Naive thymus-derived CD4-positive, alpha-beta T cell (primary cell): ENCODE measurements at regions not wholly inside any gene's neighbourhood (a gene's known extent, or its start where the extent isn't known, plus 50 kb on each side); places are given as distances from the start of the nearest gene placed in this dataset.

Experiments
- ATAC-seq: fragments of 150-1000 bp; cut with Tn5 transposase; 2 replicates; pipeline ENCODE4 v1.10.0; 2021; ENCODE audit warnings: mild to moderate bottlenecking, moderate library complexity
- CTCF ChIA-PET: fragments of 350-600 bp; sonication (Branson Sonifier 250); formaldehyde crosslinking; loops from one replicate; lab custom pipeline; 2021; ENCODE audit warnings: antibody characterized with exemption; lab: Charles Lee
- POLR2A ChIA-PET: fragments of 350-600 bp; sonication (Branson Sonifier 250); formaldehyde crosslinking; loops from one replicate; lab custom pipeline; 2021; ENCODE audit warnings: antibody characterized with exemption, inconsistent platforms; lab: Charles Lee
- DNase-seq, 9 donors: peaks; one replicate each; pipeline versions ENCODE4 v3.0.0 to v3.0.0-alpha.2; 2020 to 2022; ENCODE audit warnings: mixed read lengths in 1 of 9
- H3K27ac ChIP-seq: one replicate; pipeline ENCODE4 v1.7.0; 2013; ENCODE audit warnings: mild to moderate bottlenecking, low read depth, low read length, moderate library complexity
- H3K27me3 ChIP-seq, 2 donors: one replicate each; pipeline ENCODE4 v1.7.0; 2013; ENCODE audit warnings: low read length in 2 of 2, mild to moderate bottlenecking in 2 of 2, moderate library complexity in 2 of 2; ENCODE audit not compliant: control insufficient read depth in 2 of 2, insufficient read depth in 2 of 2
- H3K36me3 ChIP-seq, 3 experiments: 1 replicate in 2 of 3; 2 replicates in 1 of 3; pipeline ENCODE4 v1.7.0; 2013; ENCODE audit warnings: low read length in 3 of 3, mild to moderate bottlenecking in 3 of 3, moderate library complexity in 1 of 3; ENCODE audit not compliant: insufficient read depth in 3 of 3, control insufficient read depth in 2 of 3
- H3K4me1 ChIP-seq, 2 donors: one replicate each; pipeline ENCODE4 v1.7.0; 2013; ENCODE audit warnings: low read length in 2 of 2, mild to moderate bottlenecking in 2 of 2, moderate library complexity in 1 of 2; ENCODE audit not compliant: control insufficient read depth in 2 of 2, insufficient read depth in 2 of 2
- H3K4me3 ChIP-seq: 2 replicates; pipeline ENCODE4 v1.7.0; 2013; ENCODE audit warnings: mild to moderate bottlenecking, low read length
- H3K9me3 ChIP-seq, 3 experiments: 1 replicate in 2 of 3; 2 replicates in 1 of 3; pipeline ENCODE4 v1.7.0; 2013; ENCODE audit warnings: low read length in 3 of 3; ENCODE audit not compliant: control insufficient read depth in 2 of 3
- H3K27ac Mint-ChIP-seq, 9 donors: one replicate each; pipeline ENCODE4 v1.8.0; 2020 to 2022; ENCODE audit warnings: mixed read lengths in 9 of 9, mild to moderate bottlenecking in 8 of 9, moderate library complexity in 5 of 9, inconsistent platforms in 2 of 9
- H3K27me3 Mint-ChIP-seq, 5 donors: one replicate each; pipeline ENCODE4 v1.8.0; 2021 to 2022; ENCODE audit warnings: mixed read lengths in 5 of 5, mild to moderate bottlenecking in 1 of 5
- H3K36me3 Mint-ChIP-seq, 5 donors: one replicate each; pipeline ENCODE4 v1.8.0; 2020 to 2022; ENCODE audit warnings: mixed read lengths in 5 of 5, mild to moderate bottlenecking in 3 of 5, inconsistent platforms in 1 of 5
- H3K4me1 Mint-ChIP-seq, 7 donors: one replicate each; pipeline ENCODE4 v1.8.0; 2020 to 2022; ENCODE audit warnings: mixed read lengths in 7 of 7, mild to moderate bottlenecking in 3 of 7, inconsistent platforms in 1 of 7
- H3K4me3 Mint-ChIP-seq, 10 donors: one replicate each; pipeline ENCODE4 v1.8.0; 2020 to 2022; ENCODE audit warnings: mild to moderate bottlenecking in 10 of 10, mixed read lengths in 10 of 10, moderate library complexity in 6 of 10, inconsistent platforms in 2 of 10
- H3K9me3 Mint-ChIP-seq, 11 donors: one replicate each; pipeline ENCODE4 v1.8.0; 2020 to 2022; ENCODE audit warnings: mixed read lengths in 11 of 11, mild to moderate bottlenecking in 4 of 11, inconsistent platforms in 1 of 11, moderate library complexity in 1 of 11
- intact Hi-C, 2 donors: fragments of 100-400 bp; cut with micrococcal nuclease; formaldehyde crosslinking; loops; one replicate each; pipeline ENCODE4 v1.15.1; 2023

DNA sequence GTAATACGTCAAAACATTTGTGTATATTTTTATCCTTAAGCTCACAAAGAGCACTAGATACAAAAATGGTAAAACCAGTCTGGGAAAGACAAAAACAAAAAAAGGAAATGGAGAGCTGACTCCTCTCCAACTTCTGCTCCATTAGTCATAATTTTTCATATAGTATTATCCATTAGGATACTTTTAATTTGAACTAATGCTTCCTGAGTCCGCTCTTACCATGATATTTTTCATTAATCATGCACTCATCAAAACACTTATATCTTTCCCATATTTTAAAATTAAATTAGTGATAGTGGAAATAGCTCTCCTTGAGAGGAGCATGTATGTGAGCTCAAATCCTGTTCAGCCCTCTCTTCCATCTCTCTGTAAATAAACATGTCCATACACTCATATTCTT is 1093.0 kb upstream of the MIR17HG start:
- intact Hi-C loops = no loop called here
- ChIA-PET POLR2A (no interaction called here), CTCF (no interaction called here)
- Mint-ChIP-seq H3K27me3 (no peaks in the 10 kb centered on the region), H3K4me3 (no peak overlapping the region), H3K9me3 (peaks cover 3 to 44% (median 17%) of the 10 kb centered on the region in 11 donors), H3K36me3 (no peaks in the 10 kb centered on the region), H3K4me1 (no peaks in the 10 kb centered on the region), H3K27ac (no peak overlapping the region)
- H3K4me3 ChIP-seq = no peak overlapping the region
- no peak for ATAC-seq
- no peaks in the 10 kb centered on the region for H3K36me3 ChIP-seq
- H3K27me3 ChIP-seq = no peaks in the 10 kb centered on the region
- DNase-seq = no peak
- H3K4me1 ChIP-seq = no peaks in the 10 kb centered on the region
- H3K27ac ChIP-seq = no peak overlapping the region
- H3K9me3 ChIP-seq = no peaks in the 10 kb centered on the region

DNA sequence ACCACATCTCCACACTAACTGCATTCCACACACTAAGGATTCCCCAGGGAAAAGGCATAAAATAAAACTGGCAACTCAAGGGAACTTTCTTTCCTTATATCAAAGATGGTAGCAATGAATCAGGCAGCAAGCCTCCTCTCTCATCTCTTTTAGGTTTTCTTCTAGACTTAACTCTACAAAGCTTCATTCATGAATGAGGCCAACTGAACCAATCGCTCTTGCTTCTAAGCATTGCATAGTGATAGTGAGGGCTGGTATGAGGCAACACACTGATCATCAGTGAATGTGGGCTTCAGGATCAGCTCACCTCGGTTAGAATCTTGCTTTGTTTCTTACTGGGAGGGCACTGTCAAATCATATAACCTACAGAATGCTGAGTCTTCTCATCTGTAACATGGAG is 1090.7 kb upstream of the MIR17HG start:
- intact Hi-C loops = no loop called here
- no peak overlapping the region for H3K27ac ChIP-seq
- Mint-ChIP-seq H3K4me3 (no peak overlapping the region), H3K4me1 (no peaks in the 10 kb centered on the region), H3K27me3 (no peaks in the 10 kb centered on the region), H3K36me3 (no peaks in the 10 kb centered on the region), H3K9me3 (peaks cover 5 to 48% (median 19%) of the 10 kb centered on the region in 11 donors), H3K27ac (no peak overlapping the region)
- no peaks in the 10 kb centered on the region for H3K36me3 ChIP-seq
- no peak overlapping the region for H3K4me3 ChIP-seq
- no peak for ATAC-seq
- DNase-seq = no peak
- CTCF ChIA-PET = no interaction called here
- no peaks in the 10 kb centered on the region for H3K4me1 ChIP-seq
- H3K9me3 ChIP-seq = peaks cover 0 to 3% (median 0%) of the 10 kb centered on the region in 3 experiments
- no peaks in the 10 kb centered on the region for H3K27me3 ChIP-seq
- POLR2A ChIA-PET = no interaction called here

GRCh38 chr13:90258129-90258528 is 1089.4 kb upstream of the MIR17HG start:
- CTCF ChIA-PET = no interaction called here
- Histone ChIP-seq H3K4me3 (no peak overlapping the region), H3K36me3 (no peaks in the 10 kb centered on the region), H3K27ac (no peak overlapping the region), H3K9me3 (peaks cover 0 to 3% (median 0%) of the 10 kb centered on the region in 3 experiments), H3K27me3 (no peaks in the 10 kb centered on the region), H3K4me1 (no peaks in the 10 kb centered on the region)
- DNase-seq (no peak), ATAC-seq (no peak)
- Mint-ChIP-seq H3K27me3 (no peaks in the 10 kb centered on the region), H3K4me1 (no peaks in the 10 kb centered on the region), H3K27ac (no peak overlapping the region), H3K4me3 (no peak overlapping the region), H3K36me3 (no peaks in the 10 kb centered on the region), H3K9me3 (peaks cover 1 to 37% (median 18%) of the 10 kb centered on the region in 11 donors)
- POLR2A ChIA-PET = no interaction called here
- intact Hi-C loops = no loop called here

GRCh38 chr13:90261343-90261742 is 1086.1 kb upstream of the MIR17HG start:
- no peaks in the 10 kb centered on the region for H3K36me3 Mint-ChIP-seq
- CTCF ChIA-PET = no interaction called here
- no peaks in the 10 kb centered on the region for H3K27me3 ChIP-seq
- H3K27ac ChIP-seq = no peak overlapping the region
- POLR2A ChIA-PET = no interaction called here
- no peak overlapping the region for H3K4me3 Mint-ChIP-seq
- ATAC-seq (no peak), DNase-seq (no peak)
- H3K9me3 Mint-ChIP-seq = peaks cover 0 to 24% (median 9%) of the 10 kb centered on the region in 11 donors
- H3K4me1 Mint-ChIP-seq = no peaks in the 10 kb centered on the region
- no peaks in the 10 kb centered on the region for H3K27me3 Mint-ChIP-seq
- no peaks in the 10 kb centered on the region for H3K4me1 ChIP-seq
- no peak overlapping the region for H3K27ac Mint-ChIP-seq
- H3K36me3 ChIP-seq = no peaks in the 10 kb centered on the region
- H3K4me3 ChIP-seq = no peak overlapping the region
- intact Hi-C loops = no loop called here
- peaks cover 0 to 3% (median 0%) of the 10 kb centered on the region in 3 experiments for H3K9me3 ChIP-seq

GRCh38 chr13:90270226-90270625 is 1077.3 kb upstream of the MIR17HG start:
- ChIA-PET POLR2A (no interaction called here), CTCF (no interaction called here)
- Mint-ChIP-seq H3K9me3 (peaks cover 0 to 29% (median 9%) of the 10 kb centered on the region in 11 donors), H3K36me3 (no peaks in the 10 kb centered on the region), H3K27ac (no peak overlapping the region), H3K4me3 (no peak overlapping the region), H3K4me1 (no peaks in the 10 kb centered on the region), H3K27me3 (no peaks in the 10 kb centered on the region)
- no peaks in the 10 kb centered on the region for H3K27me3 ChIP-seq
- ATAC-seq (no peak), DNase-seq (no peak)
- no peaks in the 10 kb centered on the region for H3K4me1 ChIP-seq
- no peaks in the 10 kb centered on the region for H3K9me3 ChIP-seq
- H3K36me3 ChIP-seq = no peaks in the 10 kb centered on the region
- H3K27ac ChIP-seq = no peak overlapping the region
- no peak overlapping the region for H3K4me3 ChIP-seq
- intact Hi-C loops = no loop called here

GRCh38 chr13:90272356-90272755 is 1075.1 kb upstream of the MIR17HG start:
- Mint-ChIP-seq H3K27ac (no peak overlapping the region), H3K36me3 (no peaks in the 10 kb centered on the region), H3K4me1 (no peaks in the 10 kb centered on the region), H3K9me3 (peaks cover 0 to 26% (median 8%) of the 10 kb centered on the region in 11 donors), H3K4me3 (no peak overlapping the region), H3K27me3 (no peaks in the 10 kb centered on the region)
- intact Hi-C loops = no loop called here
- ATAC-seq (no peak), DNase-seq (no peak)
- CTCF ChIA-PET = no interaction called here
- H3K27me3 ChIP-seq = no peaks in the 10 kb centered on the region
- H3K36me3 ChIP-seq = no peaks in the 10 kb centered on the region
- no peak overlapping the region for H3K4me3 ChIP-seq
- H3K9me3 ChIP-seq = no peaks in the 10 kb centered on the region
- POLR2A ChIA-PET = no interaction called here
- no peaks in the 10 kb centered on the region for H3K4me1 ChIP-seq
- no peak overlapping the region for H3K27ac ChIP-seq

DNA sequence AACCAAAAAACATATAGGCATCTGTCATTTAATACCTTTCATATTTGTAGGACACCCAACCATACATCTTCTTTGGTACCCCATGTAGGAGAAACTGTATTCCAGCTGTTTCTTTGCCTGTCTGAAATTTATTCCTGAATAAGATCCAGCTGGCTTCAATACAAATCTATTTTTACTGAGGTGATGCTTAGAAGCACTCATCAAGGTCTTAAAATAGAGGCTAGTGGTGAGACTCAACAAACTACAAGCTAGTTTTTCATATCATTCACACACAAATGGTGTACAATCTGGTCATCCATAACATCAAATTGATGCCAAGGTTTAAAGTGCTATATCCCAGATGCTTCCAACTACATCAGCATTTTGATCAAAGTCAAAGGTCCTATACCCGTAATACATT is 1071.3 kb upstream of the MIR17HG start:
- Histone ChIP-seq H3K36me3 (no peaks in the 10 kb centered on the region), H3K27ac (no peak overlapping the region), H3K4me3 (no peak overlapping the region), H3K4me1 (no peaks in the 10 kb centered on the region), H3K9me3 (no peaks in the 10 kb centered on the region), H3K27me3 (no peaks in the 10 kb centered on the region)
- intact Hi-C loops = no loop called here
- ATAC-seq = no peak
- ChIA-PET CTCF (no interaction called here), POLR2A (no interaction called here)
- Mint-ChIP-seq H3K4me3 (no peak overlapping the region), H3K36me3 (no peaks in the 10 kb centered on the region), H3K4me1 (no peaks in the 10 kb centered on the region), H3K9me3 (peaks cover 0 to 28% (median 6%) of the 10 kb centered on the region in 11 donors), H3K27me3 (no peaks in the 10 kb centered on the region), H3K27ac (no peak overlapping the region)
- DNase-seq = no peak
